ENCODE measurements at regions not wholly inside any gene's neighbourhood (a gene's known extent, or its start where the extent isn't known, plus 50 kb on each side); places are given as distances from the start of the nearest gene placed in this dataset.

GRCh38 chr2:198815626-198816025 lies 642.1 kb downstream of the SATB2 start:
- no peaks in the 10 kb centered on the region for H3K27me3 Mint-ChIP-seq
- intact Hi-C loops (cut with micrococcal nuclease): no loop called here
- H3K27ac Mint-ChIP-seq: no peak overlapping the region
- ChIA-PET CTCF (no interaction called here), POLR2A (no interaction called here)
- H3K4me1 Mint-ChIP-seq (ENCODE audit: low read depth): no peaks in the 10 kb centered on the region
- no peaks in the 10 kb centered on the region for H3K36me3 Mint-ChIP-seq (ENCODE audit: low read depth)
- no peak for TF ChIP-seq CTCF (IDR thresholded peaks at IDR 0.05)
- ATAC-seq (no peak), DNase-seq (no peak)
- H3K4me3 Mint-ChIP-seq: no peak overlapping the region
- H3K9me3 Mint-ChIP-seq: no peaks in the 10 kb centered on the region

DNA sequence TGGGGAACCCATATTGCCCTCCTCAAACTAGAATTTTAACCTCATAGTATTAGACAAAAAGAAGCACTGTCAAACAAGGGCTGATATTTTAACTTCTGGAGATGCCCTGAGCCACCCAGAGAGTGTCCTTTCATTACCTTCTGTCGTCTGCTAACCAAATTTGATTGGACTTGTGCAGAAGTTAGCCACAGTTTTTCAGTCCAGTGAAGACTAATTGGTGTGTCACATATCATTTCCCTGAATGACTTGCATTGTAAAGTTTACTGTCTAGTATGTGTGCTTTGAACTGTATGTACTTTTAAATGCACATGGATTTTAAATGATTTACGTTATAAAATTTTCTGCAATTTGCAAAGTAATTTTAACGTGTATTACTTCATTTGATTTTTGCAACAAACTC lies 646.5 kb downstream of the SATB2 start:
- no peaks in the 10 kb centered on the region for H3K4me1 Mint-ChIP-seq (ENCODE audit: low read depth)
- no peaks in the 10 kb centered on the region for H3K36me3 Mint-ChIP-seq (ENCODE audit: low read depth)
- H3K4me3 Mint-ChIP-seq: no peak overlapping the region
- DNase-seq (no peak), ATAC-seq (no peak)
- no peaks in the 10 kb centered on the region for H3K27me3 Mint-ChIP-seq
- H3K27ac Mint-ChIP-seq: no peak overlapping the region
- CTCF ChIA-PET: no interaction called here
- intact Hi-C loops (cut with micrococcal nuclease): no loop called here
- POLR2A ChIA-PET: no interaction called here
- no peak for TF ChIP-seq CTCF (IDR thresholded peaks at IDR 0.05)
- H3K9me3 Mint-ChIP-seq: no peaks in the 10 kb centered on the region

DNA sequence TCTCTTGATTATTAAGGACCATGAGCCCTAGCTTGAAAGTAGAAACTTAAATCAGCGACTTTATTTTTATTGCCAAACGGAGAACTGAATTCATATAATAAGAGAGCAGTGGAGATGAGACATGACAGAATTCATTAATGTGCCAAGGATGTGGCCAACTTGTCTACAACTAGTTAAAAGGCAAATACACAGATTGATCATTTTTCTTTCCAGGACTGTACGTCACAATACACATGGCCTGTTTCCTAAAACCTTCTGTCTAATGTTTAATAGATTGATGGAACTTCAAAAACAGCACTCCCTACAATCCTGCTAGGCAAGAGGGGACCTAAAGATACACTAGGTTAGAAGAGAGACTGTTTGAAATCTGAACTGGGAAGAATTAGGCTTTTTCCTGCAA lies 647.8 kb downstream of the SATB2 start:
- Mint-ChIP-seq H3K36me3 (ENCODE audit: low read depth) (no peaks in the 10 kb centered on the region), H3K4me1 (ENCODE audit: low read depth) (no peaks in the 10 kb centered on the region), H3K27me3 (no peaks in the 10 kb centered on the region), H3K4me3 (no peak overlapping the region), H3K9me3 (no peaks in the 10 kb centered on the region), H3K27ac (no peak overlapping the region)
- POLR2A ChIA-PET: no interaction called here
- ATAC-seq: no peak
- TF ChIP-seq CTCF (IDR thresholded peaks at IDR 0.05): no peak
- DNase-seq: no peak
- intact Hi-C loops (cut with micrococcal nuclease): no loop called here
- CTCF ChIA-PET: no interaction called here

GRCh38 chr2:198807131-198807530 lies 650.6 kb downstream of the SATB2 start:
- H3K27ac Mint-ChIP-seq: no peak overlapping the region
- ChIA-PET CTCF (no interaction called here), POLR2A (no interaction called here)
- no peaks in the 10 kb centered on the region for H3K4me1 Mint-ChIP-seq (ENCODE audit: low read depth)
- intact Hi-C loops (cut with micrococcal nuclease): no loop called here
- no peak for DNase-seq
- TF ChIP-seq CTCF (IDR thresholded peaks at IDR 0.05): no peak
- no peak overlapping the region for H3K4me3 Mint-ChIP-seq
- H3K27me3 Mint-ChIP-seq: no peaks in the 10 kb centered on the region
- ATAC-seq: no peak
- H3K36me3 Mint-ChIP-seq (ENCODE audit: low read depth): no peaks in the 10 kb centered on the region
- no peaks in the 10 kb centered on the region for H3K9me3 Mint-ChIP-seq

- POLR2A ChIA-PET: no interaction called here
- ATAC-seq (no peak), DNase-seq (no peak)
- CTCF ChIA-PET: no interaction called here
- H3K27me3 Mint-ChIP-seq: no peaks in the 10 kb centered on the region
- intact Hi-C loops (cut with micrococcal nuclease): no loop called here
- no peak overlapping the region for H3K4me3 Mint-ChIP-seq
- no peaks in the 10 kb centered on the region for H3K36me3 Mint-ChIP-seq (ENCODE audit: low read depth)
- H3K4me1 Mint-ChIP-seq (ENCODE audit: low read depth): no peaks in the 10 kb centered on the region
- no peak overlapping the region for H3K27ac Mint-ChIP-seq
- no peaks in the 10 kb centered on the region for H3K9me3 Mint-ChIP-seq
- no peak for TF ChIP-seq CTCF (IDR thresholded peaks at IDR 0.05)
Measured at GRCh38 chr2:198795419-198795818, 662.3 kb downstream of the SATB2 start.

Data from activated CD8-positive, alpha-beta T cell treated with anti-CD3 and anti-CD28 coated beads for 36 hours (primary cell).